ENCODE measurements at regions not wholly inside any gene's neighbourhood (a gene's known extent, or its start where the extent isn't known, plus 50 kb on each side); places are given as distances from the start of the nearest gene placed in this dataset.

DNA sequence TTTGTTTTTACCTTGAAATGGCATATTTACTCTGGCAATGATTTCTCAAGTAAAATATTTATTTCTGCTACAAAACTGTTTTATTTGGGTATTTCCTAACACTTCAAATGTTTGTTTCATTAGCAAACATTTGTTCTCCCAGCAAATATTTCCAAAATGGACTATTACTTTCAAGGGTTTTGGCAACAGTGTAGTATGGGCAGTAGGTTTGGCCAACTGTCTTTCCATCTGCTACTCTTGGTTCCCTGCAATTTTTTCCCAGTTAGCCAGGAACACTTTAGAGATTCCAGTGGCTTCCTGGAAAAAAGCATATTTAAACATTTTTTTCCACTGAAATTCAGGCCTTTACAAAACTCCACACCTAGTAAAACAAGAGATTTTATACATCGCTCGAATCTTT, 466.6 kb downstream of the SLITRK6 start:
- POLR2A ChIA-PET: no interaction called here
- Histone ChIP-seq H3K4me3 (ENCODE audit: low read depth, low read length) (no peak overlapping the region), H3K27me3 (ENCODE audit: control insufficient read depth, insufficient read depth, low read length) (no peaks in the 10 kb centered on the region), H3K9me3 (ENCODE audit: control insufficient read depth, insufficient read depth, low read length) (no peaks in the 10 kb centered on the region), H3K27ac (ENCODE audit: low read depth, low read length) (no peak overlapping the region)
- CTCF ChIA-PET: no interaction called here
- no peak for DNase-seq (ENCODE audit: low read depth, low spot score)
- TF ChIP-seq, protein P1, sequence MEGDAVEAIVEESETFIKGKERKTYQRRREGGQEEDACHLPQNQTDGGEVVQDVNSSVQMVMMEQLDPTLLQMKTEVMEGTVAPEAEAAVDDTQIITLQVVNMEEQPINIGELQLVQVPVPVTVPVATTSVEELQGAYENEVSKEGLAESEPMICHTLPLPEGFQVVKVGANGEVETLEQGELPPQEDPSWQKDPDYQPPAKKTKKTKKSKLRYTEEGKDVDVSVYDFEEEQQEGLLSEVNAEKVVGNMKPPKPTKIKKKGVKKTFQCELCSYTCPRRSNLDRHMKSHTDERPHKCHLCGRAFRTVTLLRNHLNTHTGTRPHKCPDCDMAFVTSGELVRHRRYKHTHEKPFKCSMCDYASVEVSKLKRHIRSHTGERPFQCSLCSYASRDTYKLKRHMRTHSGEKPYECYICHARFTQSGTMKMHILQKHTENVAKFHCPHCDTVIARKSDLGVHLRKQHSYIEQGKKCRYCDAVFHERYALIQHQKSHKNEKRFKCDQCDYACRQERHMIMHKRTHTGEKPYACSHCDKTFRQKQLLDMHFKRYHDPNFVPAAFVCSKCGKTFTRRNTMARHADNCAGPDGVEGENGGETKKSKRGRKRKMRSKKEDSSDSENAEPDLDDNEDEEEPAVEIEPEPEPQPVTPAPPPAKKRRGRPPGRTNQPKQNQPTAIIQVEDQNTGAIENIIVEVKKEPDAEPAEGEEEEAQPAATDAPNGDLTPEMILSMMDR (IDR thresholded peaks at IDR 0.05; ENCODE audit: low read depth, low read length): no peak

DNA sequence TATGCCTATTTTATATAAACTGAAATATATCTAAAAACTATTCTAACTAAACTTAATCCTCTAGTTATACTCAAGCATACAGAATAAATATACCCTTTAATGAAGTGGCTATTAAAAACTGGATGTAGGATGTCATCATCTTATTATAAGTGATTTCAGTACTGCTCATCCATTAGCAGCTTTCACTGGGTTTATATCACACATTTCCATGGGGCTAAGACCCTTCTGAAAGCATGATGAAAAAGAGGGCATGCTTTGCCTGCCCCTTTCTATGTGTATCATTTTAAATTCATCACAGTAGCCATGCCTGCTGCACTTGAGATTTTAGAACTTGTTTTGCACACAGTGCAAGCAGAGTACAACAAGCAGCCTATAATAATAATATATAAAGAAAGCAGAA, 477.5 kb downstream of the SLITRK6 start:
- POLR2A ChIA-PET: no interaction called here
- DNase-seq (ENCODE audit: low read depth, low spot score): no peak
- H3K27ac ChIP-seq (ENCODE audit: low read depth, low read length): no peak overlapping the region
- no peak overlapping the region for H3K4me3 ChIP-seq (ENCODE audit: low read depth, low read length)
- CTCF ChIA-PET: no interaction called here
- H3K27me3 ChIP-seq (ENCODE audit: control insufficient read depth, insufficient read depth, low read length): no peaks in the 10 kb centered on the region
- no peaks in the 10 kb centered on the region for H3K9me3 ChIP-seq (ENCODE audit: control insufficient read depth, insufficient read depth, low read length)
- TF ChIP-seq, protein P1 (IDR thresholded peaks at IDR 0.05; ENCODE audit: low read depth, low read length): no peak

DNA sequence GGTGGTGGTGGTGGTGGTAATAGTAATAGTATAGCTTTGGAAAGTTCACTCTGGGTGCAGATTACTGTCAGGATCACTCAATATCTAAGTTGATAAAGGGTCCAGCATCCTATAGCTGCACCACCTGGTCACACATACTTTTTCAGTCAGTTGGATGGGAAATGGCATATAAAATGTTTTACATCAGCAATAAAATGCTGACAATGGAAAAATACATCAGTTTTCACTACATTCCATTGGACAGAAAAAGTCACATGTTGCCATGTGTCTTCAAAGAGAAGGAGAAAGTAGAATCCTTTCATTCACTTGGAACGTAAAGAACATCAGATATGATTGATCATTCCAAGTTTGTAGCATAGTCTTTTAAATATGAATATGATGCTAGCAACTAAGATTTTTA, 481.4 kb downstream of the SLITRK6 start:
- ChIA-PET POLR2A (no interaction called here), CTCF (no interaction called here)
- H3K27me3 ChIP-seq (ENCODE audit: control insufficient read depth, insufficient read depth, low read length): no peaks in the 10 kb centered on the region
- DNase-seq (ENCODE audit: low read depth, low spot score): no peak
- no peaks in the 10 kb centered on the region for H3K9me3 ChIP-seq (ENCODE audit: control insufficient read depth, insufficient read depth, low read length)
- H3K27ac ChIP-seq (ENCODE audit: low read depth, low read length): no peak overlapping the region
- no peak overlapping the region for H3K4me3 ChIP-seq (ENCODE audit: low read depth, low read length)
- TF ChIP-seq, protein P1 (IDR thresholded peaks at IDR 0.05; ENCODE audit: low read depth, low read length): no peak

DNA sequence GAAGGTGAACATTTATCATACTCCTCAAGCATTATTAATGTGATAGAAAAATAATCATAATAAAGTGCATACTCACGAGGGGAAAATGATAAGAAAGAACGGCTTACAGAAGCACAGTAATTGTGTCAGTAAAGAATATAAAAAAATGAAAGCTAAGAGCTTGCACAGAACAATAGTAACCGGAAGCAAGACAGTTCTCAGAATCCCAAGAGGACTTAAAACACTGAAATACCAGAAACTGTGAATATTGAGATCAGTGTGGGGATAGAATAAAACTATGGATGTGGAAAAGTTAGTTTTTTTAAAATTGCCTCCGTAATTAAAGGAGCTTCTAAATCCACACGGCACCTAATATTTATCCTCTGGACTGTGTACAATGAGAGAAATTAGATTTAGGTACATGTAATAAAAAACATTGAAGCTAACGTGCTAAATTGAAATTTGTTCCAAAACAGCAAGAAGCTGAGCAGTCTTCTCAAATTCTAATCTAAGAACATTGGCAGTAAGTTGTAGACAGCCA, 482.7 kb downstream of the SLITRK6 start:
- H3K9me3 ChIP-seq (ENCODE audit: control insufficient read depth, insufficient read depth, low read length): no peaks in the 10 kb centered on the region
- POLR2A ChIA-PET: no interaction called here
- CTCF ChIA-PET: no interaction called here
- H3K4me3 ChIP-seq (ENCODE audit: low read depth, low read length): no peak overlapping the region
- no peak overlapping the region for H3K27ac ChIP-seq (ENCODE audit: low read depth, low read length)
- H3K27me3 ChIP-seq (ENCODE audit: control insufficient read depth, insufficient read depth, low read length): no peaks in the 10 kb centered on the region
- TF ChIP-seq, protein P1 (IDR thresholded peaks at IDR 0.05; ENCODE audit: low read depth, low read length): no peak
- no peak for DNase-seq (ENCODE audit: low read depth, low spot score)

DNA sequence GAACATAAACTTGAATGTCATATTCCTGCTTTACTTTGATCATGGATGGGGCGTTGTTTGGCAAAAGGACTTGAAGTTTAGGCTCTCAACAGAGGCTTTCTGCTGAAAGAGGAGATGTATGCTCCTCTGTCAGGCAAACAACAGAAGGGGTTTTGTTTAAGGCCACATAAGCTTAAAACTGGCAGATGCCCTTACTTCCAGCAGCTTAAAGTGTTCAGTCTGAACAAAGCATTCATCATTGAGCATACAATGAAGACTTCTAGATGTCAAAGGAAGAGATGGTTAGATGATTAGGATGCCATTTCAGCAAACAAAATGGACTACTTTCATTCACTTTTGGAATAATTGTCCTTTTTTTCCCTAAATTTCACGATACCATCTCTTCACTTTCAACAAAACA, 484.5 kb downstream of the SLITRK6 start:
- TF ChIP-seq, protein P1 (IDR thresholded peaks at IDR 0.05; ENCODE audit: low read depth, low read length): no peak

More for the DNA sequence above, 484.5 kb downstream of the SLITRK6 start:
- H3K27ac ChIP-seq (ENCODE audit: low read depth, low read length): no peak overlapping the region
- no peak for DNase-seq (ENCODE audit: low read depth, low spot score)
- H3K9me3 ChIP-seq (ENCODE audit: control insufficient read depth, insufficient read depth, low read length): no peaks in the 10 kb centered on the region
- ChIA-PET POLR2A (no interaction called here), CTCF (no interaction called here)
- H3K4me3 ChIP-seq (ENCODE audit: low read depth, low read length): no peak overlapping the region
- no peaks in the 10 kb centered on the region for H3K27me3 ChIP-seq (ENCODE audit: control insufficient read depth, insufficient read depth, low read length)
